ENCODE measurements at regions not wholly inside any gene's neighbourhood (a gene's known extent, or its start where the extent isn't known, plus 50 kb on each side); places are given as distances from the start of the nearest gene placed in this dataset.

DNA sequence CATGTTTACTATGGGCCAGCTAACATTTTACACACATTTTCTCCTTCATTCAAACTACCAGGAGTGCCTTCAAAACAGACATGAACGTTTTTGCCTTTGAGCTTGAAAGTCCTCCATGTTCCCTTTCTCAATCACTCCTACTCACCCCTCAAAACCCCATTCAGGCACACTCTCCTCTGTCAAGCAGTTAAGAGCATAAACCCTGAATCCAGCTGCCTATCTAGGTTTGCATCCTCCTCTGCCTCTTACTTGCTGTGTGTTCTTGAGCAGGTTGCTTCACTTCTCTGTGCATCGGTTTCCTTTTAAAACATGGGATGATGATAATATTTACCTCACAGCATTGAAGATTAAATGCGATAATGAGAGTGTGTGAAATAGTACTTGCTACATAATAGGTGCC, 215.3 kb downstream of the HAPSTR1 start:
- DNase-seq, result no peak

- DNase-seq, result peak in 1 of 2 experiments; percentile 7
Observed at GRCh38 chr16:9307446-9307845, 216.0 kb downstream of the HAPSTR1 start.

DNA sequence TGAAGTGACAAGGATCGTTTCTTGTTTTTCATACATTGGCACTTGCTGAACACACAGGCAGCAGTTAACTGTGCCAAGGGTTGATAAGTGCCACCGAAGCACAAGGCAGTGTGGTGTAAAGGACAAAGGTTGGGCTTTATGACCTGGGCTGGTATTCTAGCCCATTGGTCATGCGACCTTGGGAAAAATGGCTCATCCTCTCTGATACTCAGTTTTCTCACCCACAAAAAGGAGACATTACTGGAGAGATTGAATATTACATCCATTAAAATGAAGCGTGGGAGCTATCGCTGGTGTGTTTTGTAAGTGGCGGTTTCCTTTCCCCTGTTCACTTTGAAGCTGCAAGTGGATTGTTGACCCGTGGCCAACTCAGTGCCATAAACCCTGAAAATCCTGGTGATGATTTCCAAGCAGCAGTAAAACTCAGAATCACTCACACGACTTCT, 216.9 kb downstream of the HAPSTR1 start:
- DNase-seq, result no peak

GRCh38 chr16:9308850-9309249, 217.4 kb downstream of the HAPSTR1 start:
- no peak for DNase-seq

- no peak for DNase-seq
Observed at GRCh38 chr16:9309844-9310243, 218.4 kb downstream of the HAPSTR1 start.

GRCh38 chr16:9311303-9311954, 220.0 kb downstream of the HAPSTR1 start:
- peak; percentile 38 to 82 for DNase-seq

DNA sequence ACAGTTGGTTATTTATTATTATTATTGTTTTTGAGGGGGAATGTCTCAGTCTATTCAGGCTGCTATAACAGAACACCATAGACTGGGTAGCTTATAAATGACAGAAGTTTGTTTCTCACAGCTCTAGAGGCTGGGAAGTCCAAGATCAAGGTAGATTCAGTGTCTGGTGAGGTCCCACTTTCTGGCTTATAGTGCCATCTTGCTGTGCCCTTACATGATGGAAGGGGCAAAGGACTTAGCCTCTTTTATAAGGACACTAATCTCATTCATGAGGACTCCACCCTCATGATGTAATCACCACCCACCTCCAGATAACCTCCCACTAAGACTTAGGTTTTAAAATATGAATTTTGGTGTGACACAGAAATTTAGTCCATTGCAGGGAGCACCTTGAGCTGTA, 224.6 kb downstream of the HAPSTR1 start:
- DNase-seq, result no peak

DNA sequence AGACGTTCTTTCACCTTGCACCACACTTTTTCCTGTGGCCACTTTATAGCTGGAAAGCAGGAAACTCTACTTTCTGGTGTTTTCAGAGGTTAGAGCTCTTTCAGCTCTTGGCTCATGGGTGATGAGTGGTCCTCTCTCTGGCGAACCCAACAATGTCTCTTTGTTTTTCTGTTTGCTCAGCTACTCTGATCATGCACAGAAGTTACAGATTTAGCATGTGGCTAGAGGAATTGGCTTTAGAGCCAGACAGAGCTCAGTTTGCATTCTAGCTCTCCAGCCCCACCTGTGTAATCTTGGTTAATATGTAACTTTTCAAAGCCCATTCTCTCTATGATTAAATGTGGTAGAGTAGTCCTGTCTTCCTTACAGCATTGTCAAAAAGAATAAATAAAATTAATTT, 225.2 kb downstream of the HAPSTR1 start:
- no peak for DNase-seq

- no peak for DNase-seq
Observed at GRCh38 chr16:9318764-9319163, 227.3 kb downstream of the HAPSTR1 start.

DNA sequence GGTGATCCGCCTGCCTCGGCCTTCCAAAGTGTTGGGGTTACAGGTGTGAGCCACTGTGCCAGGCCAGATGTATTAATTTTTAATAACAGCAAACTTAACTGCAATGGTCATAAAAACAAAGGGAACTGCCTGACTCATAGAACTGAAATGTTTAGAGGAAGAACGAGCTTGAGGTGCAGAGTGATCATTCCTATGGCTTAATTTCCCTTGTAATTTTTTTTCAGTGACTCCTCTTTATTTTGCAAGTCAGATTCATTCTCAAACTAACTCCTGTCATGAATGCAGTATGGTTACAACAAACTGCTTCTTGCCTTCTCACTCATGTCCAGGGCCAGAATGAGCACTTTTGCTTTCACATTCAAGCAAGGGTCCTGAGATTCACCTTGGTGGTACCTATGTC, 231.3 kb downstream of the HAPSTR1 start:
- DNase-seq, result no peak

GRCh38 chr16:9323170-9323569, 231.7 kb downstream of the HAPSTR1 start:
- DNase-seq, result no peak

- peak; percentile 4 to 18 for DNase-seq
Observed at GRCh38 chr16:9327253-9327652, 235.8 kb downstream of the HAPSTR1 start.

DNA sequence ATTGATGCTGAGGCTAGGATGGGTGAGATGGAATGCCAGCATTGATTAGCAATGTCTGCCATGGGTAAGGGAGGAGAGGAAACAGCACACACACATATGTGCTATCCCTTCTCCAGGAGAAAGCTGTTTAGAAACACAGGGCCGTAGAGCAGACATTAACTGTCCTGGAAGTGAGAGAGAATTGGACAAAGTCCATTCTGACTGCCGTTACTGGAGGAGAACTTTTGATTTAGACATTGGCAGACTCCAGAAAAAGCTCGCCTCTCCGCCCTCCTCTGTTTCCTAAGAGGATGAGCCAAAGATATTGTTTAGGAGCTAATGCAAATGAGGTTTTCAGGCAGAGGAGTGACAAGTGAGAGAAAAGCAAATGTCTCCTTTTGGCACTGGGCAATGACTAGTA, 237.0 kb downstream of the HAPSTR1 start:
- no peak for DNase-seq

GRCh38 chr16:9330095-9330494, 238.7 kb downstream of the HAPSTR1 start:
- no peak for DNase-seq

DNA sequence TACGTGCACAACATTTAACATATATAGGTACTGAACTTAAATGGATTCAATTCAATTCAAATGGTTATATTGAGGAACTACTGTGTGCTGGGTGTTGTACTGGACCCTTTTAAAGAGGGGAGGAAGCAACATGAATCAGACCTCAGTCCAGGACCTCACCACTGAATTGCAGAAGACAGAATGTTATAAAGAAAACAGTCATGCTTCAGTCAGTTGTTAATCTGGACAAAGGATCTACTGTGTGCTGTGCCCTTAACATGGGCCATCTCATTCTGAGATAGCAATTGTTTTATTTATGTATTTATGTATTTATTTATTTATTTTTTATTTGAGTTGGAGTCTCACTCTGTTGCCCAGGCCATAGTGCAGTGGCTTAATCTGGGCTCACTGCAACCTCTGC, 240.1 kb downstream of the HAPSTR1 start:
- DNase-seq, result no peak

- no peak for DNase-seq
Observed at GRCh38 chr16:9332574-9333148, 241.2 kb downstream of the HAPSTR1 start.

DNA sequence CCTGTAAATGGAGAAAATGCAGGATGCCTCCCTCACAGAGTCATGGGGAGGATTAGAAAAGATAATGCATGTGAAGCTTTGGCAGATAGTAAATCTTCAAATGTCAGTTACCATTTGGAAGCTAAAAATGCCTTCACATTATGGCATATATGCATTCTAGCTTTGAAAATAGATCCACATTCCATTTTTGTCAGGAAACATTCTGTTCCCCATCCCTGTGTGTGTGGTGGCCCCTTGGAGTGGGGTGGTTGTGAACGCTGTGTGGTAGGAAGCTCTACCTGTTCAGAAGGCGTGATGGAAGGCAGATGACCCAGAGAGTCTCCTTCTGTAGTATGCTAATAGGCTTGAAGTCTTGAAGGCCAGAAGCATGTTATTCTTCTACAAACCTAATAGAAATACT, 242.0 kb downstream of the HAPSTR1 start:
- DNase-seq, result no peak

- no peak for DNase-seq
Observed at GRCh38 chr16:9334103-9334502, 242.7 kb downstream of the HAPSTR1 start.

- DNase-seq, result no peak
Observed at GRCh38 chr16:9337308-9338032, 246.0 kb downstream of the HAPSTR1 start.

- DNase-seq, result no peak
Observed at GRCh38 chr16:9338068-9338467, 246.6 kb downstream of the HAPSTR1 start.

- DNase-seq, result no peak
Observed at GRCh38 chr16:9338510-9338909, 247.1 kb downstream of the HAPSTR1 start.

DNA sequence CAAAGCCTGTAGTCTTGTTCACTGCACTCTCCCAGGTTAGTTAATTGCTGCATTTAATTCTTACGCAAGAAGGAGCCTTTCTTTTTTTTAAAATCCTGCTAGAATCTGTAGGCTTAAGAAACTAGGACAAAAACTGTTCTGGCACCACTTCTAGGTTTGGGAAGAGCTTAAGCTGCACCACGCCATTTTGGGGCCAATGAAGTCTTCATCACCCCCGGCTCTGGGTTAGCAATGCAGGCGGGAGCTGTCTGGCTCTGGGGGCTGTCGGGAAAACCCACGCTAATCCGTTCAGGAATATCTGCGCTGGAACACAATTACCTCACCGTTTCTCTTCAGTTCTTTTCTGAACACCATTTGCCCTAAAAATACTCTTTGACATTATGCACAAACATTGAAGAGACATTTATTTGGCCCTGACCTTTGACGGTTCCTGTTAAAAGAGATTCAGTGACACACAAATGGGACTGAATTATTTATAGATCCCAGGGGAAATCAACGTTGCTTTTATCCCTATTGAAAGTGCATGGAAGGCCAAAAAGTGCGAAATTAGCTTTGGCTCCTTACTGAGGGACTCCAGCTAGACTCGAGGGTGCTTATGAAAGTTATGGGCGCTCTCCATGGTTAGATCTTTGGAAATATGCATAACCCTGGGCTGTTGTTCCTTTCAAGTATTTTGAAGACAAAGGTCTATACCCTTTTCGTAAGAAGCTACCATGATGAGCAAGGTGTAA, 249.2 kb downstream of the HAPSTR1 start:
- no peak for DNase-seq

- DNase-seq, result no peak
Observed at GRCh38 chr16:9343276-9343675, 251.8 kb downstream of the HAPSTR1 start.

DNA sequence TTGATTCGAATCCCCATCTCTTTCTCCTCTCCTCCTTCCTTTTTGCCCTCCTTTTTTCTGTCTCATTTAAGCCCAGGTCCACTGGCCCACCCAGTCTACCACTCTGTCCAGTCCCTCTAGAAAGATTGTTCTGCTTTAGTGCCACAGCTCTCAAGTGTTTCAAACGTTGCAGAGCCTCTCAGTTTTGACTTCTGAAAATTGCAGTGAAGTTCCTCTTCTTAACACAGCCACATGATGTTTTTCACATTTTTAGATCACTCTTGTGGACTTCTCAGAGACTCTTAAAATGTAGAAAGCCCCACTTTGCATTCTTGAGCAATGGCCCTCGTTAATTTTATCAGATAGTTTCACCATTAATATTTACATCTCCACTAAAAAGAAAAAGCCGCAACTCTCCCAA, 253.1 kb downstream of the HAPSTR1 start:
- no peak for DNase-seq
